Ovary (tissue), 7 donors: ENCODE measurements at regions not wholly inside any gene's neighbourhood (a gene's known extent, or its start where the extent isn't known, plus 50 kb on each side); places are given as distances from the start of the nearest gene placed in this dataset.

ENCODE experiments used
- DNase-seq, 5 donors: peaks; one replicate each; pipeline ENCODE4 v3.0.0-alpha.2; 2019 to 2020
- H3K27ac ChIP-seq, 2 donors: fragments of 200-600 bp; one replicate each; pipeline versions ENCODE4 v1.5.1 to v1.8.0; 2019 to 2022
- H3K27me3 ChIP-seq: fragments of 200-600 bp; one replicate; pipeline ENCODE4 v1.8.0; 2022
- H3K36me3 ChIP-seq: fragments of 200-600 bp; sonication (generic); one replicate; pipeline ENCODE4 v1.5.1; 2019
- H3K4me1 ChIP-seq: one replicate; pipeline ENCODE4 v1.8.1; 2013; ENCODE audit warnings: mild to moderate bottlenecking, moderate library complexity; ENCODE audit not compliant: insufficient read depth
- H3K4me3 ChIP-seq: fragments of 200-600 bp; sonication (generic); one replicate; pipeline ENCODE4 v1.5.1; 2017
- H3K9me3 ChIP-seq, 2 donors: fragments of 200-600 bp in 1 of 2; sonication (generic) in 1 of 2; one replicate each; pipeline versions ENCODE4 v1.5.1 to v1.8.1; 2013 to 2019; ENCODE audit warnings: mild to moderate bottlenecking in 1 of 2, moderate library complexity in 1 of 2
- EP300 ChIP-seq: sonication (generic); formaldehyde crosslinking; IDR thresholded peaks from one replicate; pipeline ENCODE4 v1.6.1; 2017; ENCODE audit warnings: antibody characterized with exemption
- POLR2A ChIP-seq: fragments of 450-650 bp; IDR thresholded peaks from one replicate; pipeline ENCODE4 v1.6.1; 2017; ENCODE audit warnings: antibody characterized with exemption, mild to moderate bottlenecking, moderate library complexity
- WGBS, 3 donors: extraction: QIAGEN DNeasy Blood & Tissue Kit in 1 of 3; methylation state at CpG; one replicate each; pipeline versions ENCODE4 v1.1.5 to v1.1.7; 2013 to 2017; 5-methylcytosine and 5-hydroxymethylcytosine counted together
- intact Hi-C, 4 donors: fragments of 100-400 bp; cut with DNase I; formaldehyde crosslinking; loops; one replicate each; pipeline versions ENCODE4 v1.11.0 to v1.15.1; 2022 to 2023
- TF ChIP-seq, protein P1 (sequence below), 3 donors: fragments of 450-650 bp in 2 of 3; fragments of 200-600 bp in 1 of 3; IDR thresholded peaks; one replicate each; pipeline versions ENCODE4 v1.5.1 to v1.8.0; 2016 to 2022; ENCODE audit warnings: antibody characterized with exemption in 3 of 3, mild to moderate bottlenecking in 1 of 3
- donor health status: DM: no; HTN: no; CAD: no; lungs with moderate emphysema.
- donor health status: DM: no; HTN: no; CAD: no.
- donor health status: Bipolar disorder and iron deficiency.
- donor health status: DM: no; HTN: no; CAD: no.
- donor health status: DM: yes; HTN: yes; CAD: no.

DNA sequence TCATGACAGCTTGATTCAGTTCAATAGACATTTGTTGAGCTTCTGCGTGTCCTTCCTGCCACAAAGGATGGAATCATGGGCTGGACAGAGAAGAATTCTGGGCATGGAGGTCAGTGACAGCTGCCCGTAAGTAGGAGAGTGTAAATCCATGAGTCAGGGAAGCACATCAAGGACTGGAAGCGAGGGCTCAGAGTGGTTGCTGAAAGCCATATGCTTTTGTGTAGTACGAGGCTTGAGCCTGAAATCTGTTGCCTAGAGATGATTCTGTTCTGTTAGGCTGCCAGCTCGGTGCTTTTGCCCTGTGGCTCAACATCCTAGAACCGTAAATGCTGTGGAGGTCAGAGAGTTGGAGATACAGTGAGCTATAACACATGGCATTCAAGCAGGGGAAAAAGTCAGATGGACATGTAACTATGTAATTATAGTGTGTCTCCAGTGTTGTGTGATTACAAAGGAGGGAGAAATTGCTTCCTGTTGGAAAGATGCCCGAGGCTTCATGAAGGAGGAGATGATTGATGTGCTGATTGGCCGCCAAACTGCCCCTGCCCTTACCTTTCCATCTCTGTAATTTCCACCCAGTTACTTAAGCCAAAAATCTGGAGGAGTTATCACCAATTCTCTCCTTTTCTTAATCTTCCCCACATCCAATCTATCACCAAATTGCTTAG lies 92.8 kb upstream of the CACNA1E start:
- H3K4me3 ChIP-seq: no peak overlapping the region
- no peaks in the 10 kb centered on the region for H3K4me1 ChIP-seq
- H3K9me3 ChIP-seq: no peaks in the 10 kb centered on the region
- no peaks in the 10 kb centered on the region for H3K36me3 ChIP-seq
- 17 to 28% (median 21%) methylated on average over 8 of the region's 8 CpGs for WGBS, 3 donors
- H3K27ac ChIP-seq: no peak overlapping the region
- TF ChIP-seq, protein P1, sequence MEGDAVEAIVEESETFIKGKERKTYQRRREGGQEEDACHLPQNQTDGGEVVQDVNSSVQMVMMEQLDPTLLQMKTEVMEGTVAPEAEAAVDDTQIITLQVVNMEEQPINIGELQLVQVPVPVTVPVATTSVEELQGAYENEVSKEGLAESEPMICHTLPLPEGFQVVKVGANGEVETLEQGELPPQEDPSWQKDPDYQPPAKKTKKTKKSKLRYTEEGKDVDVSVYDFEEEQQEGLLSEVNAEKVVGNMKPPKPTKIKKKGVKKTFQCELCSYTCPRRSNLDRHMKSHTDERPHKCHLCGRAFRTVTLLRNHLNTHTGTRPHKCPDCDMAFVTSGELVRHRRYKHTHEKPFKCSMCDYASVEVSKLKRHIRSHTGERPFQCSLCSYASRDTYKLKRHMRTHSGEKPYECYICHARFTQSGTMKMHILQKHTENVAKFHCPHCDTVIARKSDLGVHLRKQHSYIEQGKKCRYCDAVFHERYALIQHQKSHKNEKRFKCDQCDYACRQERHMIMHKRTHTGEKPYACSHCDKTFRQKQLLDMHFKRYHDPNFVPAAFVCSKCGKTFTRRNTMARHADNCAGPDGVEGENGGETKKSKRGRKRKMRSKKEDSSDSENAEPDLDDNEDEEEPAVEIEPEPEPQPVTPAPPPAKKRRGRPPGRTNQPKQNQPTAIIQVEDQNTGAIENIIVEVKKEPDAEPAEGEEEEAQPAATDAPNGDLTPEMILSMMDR (IDR thresholded peaks at IDR 0.05): no peak
- TF ChIP-seq POLR2A (no peak), EP300 (no peak)
- no peaks in the 10 kb centered on the region for H3K27me3 ChIP-seq
- intact Hi-C loops: no loop called here
- DNase-seq: no peak

DNA sequence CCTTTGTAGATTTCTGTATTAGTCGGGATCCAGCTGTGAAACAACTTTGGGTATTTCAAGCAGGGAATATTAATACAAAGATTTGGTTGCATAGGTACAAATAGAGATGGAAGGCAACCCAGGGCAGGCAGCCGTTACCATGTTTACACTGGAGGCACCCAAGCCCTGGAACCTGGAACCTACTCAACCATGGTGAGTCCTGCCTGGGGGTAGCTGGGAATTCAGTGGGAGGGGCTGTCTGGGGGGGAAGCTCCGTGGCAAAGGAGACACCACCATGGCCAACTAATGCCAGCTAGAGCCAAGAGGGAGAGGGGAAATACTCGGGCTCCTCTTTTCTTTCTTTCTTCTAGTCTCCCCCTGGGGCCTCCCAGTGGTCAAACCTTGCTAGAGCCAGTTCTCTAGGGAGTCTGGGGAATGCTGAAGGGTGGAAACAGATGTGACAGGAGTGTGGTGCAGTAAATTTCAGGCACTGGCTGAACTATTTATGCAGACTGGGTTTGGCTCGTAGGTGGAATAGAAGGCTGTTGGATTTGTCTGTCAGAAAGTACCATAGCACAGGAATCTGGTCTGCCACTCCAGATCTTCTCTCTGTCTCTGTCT lies 91.9 kb upstream of the CACNA1E start:
- H3K27me3 ChIP-seq: no peaks in the 10 kb centered on the region
- intact Hi-C loops: no loop called here
- TF ChIP-seq POLR2A: no peak
- no peak for TF ChIP-seq EP300
- TF ChIP-seq, protein P1 (IDR thresholded peaks at IDR 0.05): no peak
- no peaks in the 10 kb centered on the region for H3K9me3 ChIP-seq
- DNase-seq: no peak
- H3K27ac ChIP-seq: no peak overlapping the region
- H3K4me1 ChIP-seq: no peaks in the 10 kb centered on the region
- H3K36me3 ChIP-seq: no peaks in the 10 kb centered on the region
- 9 to 20% (median 15%) methylated on average over 5 of the region's 5 CpGs for WGBS, 3 donors
- no peak overlapping the region for H3K4me3 ChIP-seq

DNA sequence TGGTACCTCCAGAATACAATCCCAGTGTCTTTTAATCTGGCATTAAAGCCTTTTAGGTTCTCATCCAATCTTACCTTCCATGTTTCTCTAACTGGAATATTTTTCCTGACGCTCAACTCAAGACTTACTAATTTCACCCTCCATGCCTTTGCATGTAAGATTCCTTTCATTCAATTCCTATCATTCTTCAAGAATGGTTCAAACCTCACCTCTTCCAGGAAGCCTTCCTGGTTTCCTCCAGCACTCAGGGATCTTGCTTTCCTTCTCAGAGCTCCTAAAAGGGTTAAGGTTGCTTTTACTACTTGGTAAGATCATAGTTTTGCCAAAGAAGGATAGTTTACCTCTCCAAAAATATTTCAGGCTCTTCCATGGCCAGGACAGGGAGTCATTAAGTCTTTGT lies 91.2 kb upstream of the CACNA1E start:
- WGBS, 3 donors: 96 to 98% (median 96%) methylated on average over 1 of the region's 1 CpG
- Histone ChIP-seq H3K27me3 (no peaks in the 10 kb centered on the region), H3K9me3 (no peaks in the 10 kb centered on the region), H3K4me1 (no peaks in the 10 kb centered on the region), H3K4me3 (no peak overlapping the region), H3K27ac (no peak overlapping the region), H3K36me3 (no peaks in the 10 kb centered on the region)
- intact Hi-C loops: no loop called here
- TF ChIP-seq POLR2A (no peak), EP300 (no peak)
- TF ChIP-seq, protein P1 (IDR thresholded peaks at IDR 0.05): no peak
- DNase-seq: no peak

DNA sequence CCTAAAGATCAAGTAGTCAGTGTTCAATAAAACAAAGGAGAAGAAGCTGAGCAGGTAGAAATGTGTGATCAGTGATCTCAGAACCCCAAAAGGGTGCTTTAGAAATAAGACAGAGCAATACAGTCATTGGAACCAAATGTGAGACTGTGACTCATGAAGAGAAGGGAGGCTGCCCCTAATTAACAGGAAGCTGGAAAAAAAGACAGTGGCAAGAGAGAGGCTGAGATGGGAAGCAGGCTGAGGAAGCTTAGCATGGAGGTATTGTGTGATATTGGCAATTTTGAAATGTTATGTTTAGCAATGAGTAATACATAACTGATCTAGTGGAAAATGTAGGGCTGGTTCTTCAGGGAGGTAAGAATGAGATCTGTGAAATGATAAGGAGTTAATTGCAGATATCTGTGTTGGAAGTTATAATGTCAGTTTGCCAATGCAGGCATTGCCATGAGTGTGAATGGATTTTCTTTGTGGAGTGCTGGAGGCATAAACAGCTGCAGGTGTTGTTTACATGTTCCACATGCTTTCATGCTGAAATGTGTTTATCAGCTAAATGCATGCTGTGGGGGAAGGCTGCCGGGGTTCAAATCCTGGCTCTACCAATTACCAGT lies 90.6 kb upstream of the CACNA1E start:
- DNase-seq: no peak
- Histone ChIP-seq H3K4me3 (no peak overlapping the region), H3K9me3 (no peaks in the 10 kb centered on the region), H3K36me3 (no peaks in the 10 kb centered on the region), H3K27ac (no peak overlapping the region), H3K27me3 (no peaks in the 10 kb centered on the region), H3K4me1 (no peaks in the 10 kb centered on the region)
- intact Hi-C loops: no loop called here
- 14 to 46% (median 29%) methylated on average over 1 of the region's 1 CpG for WGBS, 3 donors
- TF ChIP-seq EP300: no peak
- no peak for TF ChIP-seq POLR2A
- TF ChIP-seq, protein P1 (IDR thresholded peaks at IDR 0.05): no peak
